Progenitor cell of endocrine pancreas (in vitro differentiated cells): ENCODE measurements at regions not wholly inside any gene's neighbourhood (a gene's known extent, or its start where the extent isn't known, plus 50 kb on each side); places are given as distances from the start of the nearest gene placed in this dataset.

Source experiments
- DNase-seq: peaks from one replicate; pipeline ENCODE4 v3.0.0; 2021; ENCODE audit warnings: low spot score; ENCODE audit not compliant: unreplicated experiment
- H3K27ac Mint-ChIP-seq: 2 replicates; pipeline ENCODE4 v1.8.0; 2021; ENCODE audit warnings: mild to moderate bottlenecking, moderate library complexity, mixed read lengths
- H3K27me3 Mint-ChIP-seq: 2 replicates; pipeline ENCODE4 v1.8.0; 2021; ENCODE audit warnings: mixed read lengths
- H3K36me3 Mint-ChIP-seq: 2 replicates; pipeline ENCODE4 v1.8.0; 2022; ENCODE audit warnings: mixed read lengths; ENCODE audit not compliant: insufficient read depth
- H3K4me1 Mint-ChIP-seq: 2 replicates; pipeline ENCODE4 v1.8.0; 2021; ENCODE audit warnings: low read depth, mixed read lengths
- H3K4me3 Mint-ChIP-seq: 2 replicates; pipeline ENCODE4 v1.8.0; 2021; ENCODE audit warnings: low read depth, mild to moderate bottlenecking, moderate library complexity, mixed read lengths
- H3K9me3 Mint-ChIP-seq: 2 replicates; pipeline ENCODE4 v1.8.0; 2021; ENCODE audit warnings: low read depth, mixed read lengths
- CTCF ChIP-seq: fragments of 200-600 bp; sonication (generic); IDR thresholded peaks from one replicate; pipeline ENCODE4 v1.5.0; 2021; ENCODE audit warnings: antibody characterized with exemption, mild to moderate bottlenecking; ENCODE audit not compliant: unreplicated experiment

- no peaks in the 10 kb centered on the region for H3K27me3 Mint-ChIP-seq
- DNase-seq = no peak
- H3K36me3 Mint-ChIP-seq = no peaks in the 10 kb centered on the region
- H3K4me1 Mint-ChIP-seq = no peaks in the 10 kb centered on the region
- H3K27ac Mint-ChIP-seq = no peak overlapping the region
- no peaks in the 10 kb centered on the region for H3K9me3 Mint-ChIP-seq
- no peak for TF ChIP-seq CTCF
- no peak overlapping the region for H3K4me3 Mint-ChIP-seq
Observed at GRCh38 chr2:9055471-9055870, 52.0 kb upstream of the MBOAT2 start.

GRCh38 chr2:9053534-9053931 lies 50.0 kb upstream of the MBOAT2 start:
- Mint-ChIP-seq H3K9me3 (no peaks in the 10 kb centered on the region), H3K4me1 (peaks cover 1% of the 10 kb centered on the region), H3K4me3 (no peak overlapping the region), H3K27ac (no peak overlapping the region), H3K27me3 (no peaks in the 10 kb centered on the region), H3K36me3 (no peaks in the 10 kb centered on the region)
- no peak for TF ChIP-seq CTCF
- DNase-seq = no peak
